ENCODE measurements at regions not wholly inside any gene's neighbourhood (a gene's known extent, or its start where the extent isn't known, plus 50 kb on each side); places are given as distances from the start of the nearest gene placed in this dataset.

- no peaks in the 10 kb centered on the region for H3K36me3 ChIP-seq (ENCODE audit: low read depth)
- H3F3A ChIP-seq (ENCODE audit: insufficient read depth, low read depth): peaks cover 18% of the 10 kb centered on the region
- H3K27me3 ChIP-seq (ENCODE audit: insufficient read depth, low read depth): no peaks in the 10 kb centered on the region
- DNase-seq: no peak
- no peak overlapping the region for H2AFZ ChIP-seq
- no peaks in the 10 kb centered on the region for H3K9me2 ChIP-seq (ENCODE audit: insufficient read depth)
- H3K27ac ChIP-seq: no peak overlapping the region
- intact Hi-C loops (cut with micrococcal nuclease; ENCODE audit: unreplicated experiment): loop anchor here (10.0 kb wide), 1 partner anchor 616 kb away; no protein-coding TSS in a partner anchor
- no peaks in the 10 kb centered on the region for H3K79me2 ChIP-seq (ENCODE audit: low read depth)
- H3K4me1 ChIP-seq (replicated peaks; ENCODE audit: insufficient read depth): peaks cover 20% of the 10 kb centered on the region
- CTCF ChIA-PET: no interaction called here
- peaks cover 11% of the 10 kb centered on the region for H3K9me3 ChIP-seq (ENCODE audit: insufficient read depth, low read depth)
- TF ChIP-seq EZH2 (IDR thresholded peaks at IDR 0.05; ENCODE audit: low read depth) (no peak), CTCF (conservative IDR thresholded peaks at IDR 0.05) (no peak)
- no TSS peak for BruUV-seq (replicated peaks)
- POLR2A ChIA-PET (ENCODE audit: unreplicated experiment): no interaction called here
- no peak overlapping the region for H3K4me3 ChIP-seq
- no peaks in the 10 kb centered on the region for H4K20me1 ChIP-seq (ENCODE audit: insufficient read depth)
- no peak overlapping the region for H3K4me2 ChIP-seq
These were observed 218.7 kb downstream of the SNX10 start for GRCh38 chr7:26510231-26510957.

- peaks cover 28% of the 10 kb centered on the region for H3K4me1 ChIP-seq (replicated peaks; ENCODE audit: insufficient read depth)
- H3K9me3 ChIP-seq (ENCODE audit: insufficient read depth, low read depth): peaks cover 11% of the 10 kb centered on the region
- no peak overlapping the region for H3K4me3 ChIP-seq
- H4K20me1 ChIP-seq (ENCODE audit: insufficient read depth): no peaks in the 10 kb centered on the region
- ChIA-PET POLR2A (ENCODE audit: unreplicated experiment) (no interaction called here), CTCF (interaction anchor here (0.6 kb wide), 1 partner anchor 1579 kb away, joined by 7 read pairs; no protein-coding TSS in a partner anchor)
- no peak overlapping the region for H3K4me2 ChIP-seq
- BruUV-seq (replicated peaks): no TSS peak
- TF ChIP-seq CTCF (conservative IDR thresholded peaks at IDR 0.05) (no peak), EZH2 (IDR thresholded peaks at IDR 0.05; ENCODE audit: low read depth) (no peak)
- H3K27me3 ChIP-seq (ENCODE audit: insufficient read depth, low read depth): no peaks in the 10 kb centered on the region
- H3K27ac ChIP-seq: no peak overlapping the region
- H3K36me3 ChIP-seq (ENCODE audit: low read depth): no peaks in the 10 kb centered on the region
- DNase-seq: no peak
- peaks cover 29% of the 10 kb centered on the region for H3F3A ChIP-seq (ENCODE audit: insufficient read depth, low read depth)
- H3K79me2 ChIP-seq (ENCODE audit: low read depth): no peaks in the 10 kb centered on the region
- intact Hi-C loops (cut with micrococcal nuclease; ENCODE audit: unreplicated experiment): loop anchor here (10.0 kb wide), 1 partner anchor 617 kb away; no protein-coding TSS in a partner anchor
- H3K9me2 ChIP-seq (ENCODE audit: insufficient read depth): no peaks in the 10 kb centered on the region
- no peak overlapping the region for H2AFZ ChIP-seq
These were observed 220.2 kb downstream of the SNX10 start for GRCh38 chr7:26511866-26512265.

- BruUV-seq (replicated peaks): no TSS peak
- Histone ChIP-seq H3K36me3 (ENCODE audit: low read depth) (no peaks in the 10 kb centered on the region), H3K27ac (no peak overlapping the region), H3K4me2 (no peak overlapping the region), H3K9me3 (ENCODE audit: insufficient read depth, low read depth) (peaks cover 11% of the 10 kb centered on the region), H3K27me3 (ENCODE audit: insufficient read depth, low read depth) (no peaks in the 10 kb centered on the region), H3K4me3 (no peak overlapping the region), H2AFZ (no peak overlapping the region), H3K4me1 (replicated peaks; ENCODE audit: insufficient read depth) (peaks cover 30% of the 10 kb centered on the region), H3K9me2 (ENCODE audit: insufficient read depth) (no peaks in the 10 kb centered on the region), H4K20me1 (ENCODE audit: insufficient read depth) (no peaks in the 10 kb centered on the region), H3F3A (ENCODE audit: insufficient read depth, low read depth) (peaks cover 29% of the 10 kb centered on the region), H3K79me2 (ENCODE audit: low read depth) (no peaks in the 10 kb centered on the region)
- DNase-seq: no peak
- CTCF ChIA-PET: no interaction called here
- POLR2A ChIA-PET (ENCODE audit: unreplicated experiment): no interaction called here
- intact Hi-C loops (cut with micrococcal nuclease; ENCODE audit: unreplicated experiment): loop anchor here (10.0 kb wide), 1 partner anchor 618 kb away; no protein-coding TSS in a partner anchor
- TF ChIP-seq CTCF (conservative IDR thresholded peaks at IDR 0.05) (no peak), EZH2 (IDR thresholded peaks at IDR 0.05; ENCODE audit: low read depth) (no peak)
These were observed 221.1 kb downstream of the SNX10 start for GRCh38 chr7:26512737-26513136.
